ENCODE measurements at regions not wholly inside any gene's neighbourhood (a gene's known extent, or its start where the extent isn't known, plus 50 kb on each side); places are given as distances from the start of the nearest gene placed in this dataset.

GRCh38 chrX:10939424-10939823 is 171.7 kb upstream of the HCCS start:
- no peak for TF ChIP-seq CTCF (IDR thresholded peaks at IDR 0.05)
- TF ChIP-seq EZH2phosphoT487 (IDR thresholded peaks at IDR 0.05), result no peak
- TF ChIP-seq EZH2 (IDR thresholded peaks at IDR 0.05), result no peak

Measured in neural progenitor cell (in vitro differentiated cells).